ENCODE measurements at regions not wholly inside any gene's neighbourhood (a gene's known extent, or its start where the extent isn't known, plus 50 kb on each side); places are given as distances from the start of the nearest gene placed in this dataset.

DNA sequence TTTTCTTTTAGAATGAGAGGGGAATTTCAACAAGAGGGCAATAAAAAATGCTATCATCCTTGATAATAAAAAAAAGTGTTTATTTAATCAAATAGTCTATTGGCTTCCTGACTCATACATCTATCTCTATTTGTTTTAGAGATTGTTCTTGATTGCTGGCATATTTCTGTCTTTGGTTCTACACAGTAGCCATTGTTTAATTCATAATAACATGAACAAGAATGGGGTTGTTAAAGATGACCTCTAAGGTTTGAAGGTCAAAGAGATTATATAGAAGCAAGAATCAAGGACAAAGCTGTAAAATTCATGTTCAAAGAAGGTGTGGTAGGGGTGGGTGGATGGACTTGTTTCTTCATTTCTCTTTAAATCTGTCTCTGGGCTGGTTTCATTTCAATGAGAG is 166.0 kb upstream of the KLF12 start:
- H2AFZ ChIP-seq (ENCODE audit: low read length) = no peak overlapping the region
- POLR2A ChIA-PET = no interaction called here
- DNase-seq (ENCODE audit: low spot score) = peak; percentile 18
- no peak overlapping the region for H3K27ac ChIP-seq (ENCODE audit: extremely low read length, insufficient read depth, low read length)
- no peak for FAIRE-seq
- H3K27me3 ChIP-seq (ENCODE audit: control insufficient read depth in 1 of 2, insufficient read depth in 2 of 2, low read length in 2 of 2) = no peaks in the 10 kb centered on the region; a peak in 1 of 5 replicates
- no peak for ATAC-seq
- H4K20me1 ChIP-seq (ENCODE audit: insufficient read depth, low read length) = no peaks in the 10 kb centered on the region
- H3K36me3 ChIP-seq (replicated peaks in 1 of 2; ENCODE audit: control insufficient read depth in 1 of 2, insufficient read depth in 2 of 2, low read length in 2 of 2) = no peaks in the 10 kb centered on the region
- no peaks in the 10 kb centered on the region for H3K9me3 ChIP-seq (ENCODE audit: low read length)
- no peak overlapping the region for H3K4me3 ChIP-seq (replicated peaks in 1 of 3; ENCODE audit: insufficient read depth in 1 of 3, low read depth in 2 of 3, low read length in 3 of 3)
- TF ChIP-seq HDAC6 (IDR thresholded peaks at IDR 0.05; ENCODE audit: low read depth, low read length) (no peak), LCORL (IDR thresholded peaks at IDR 0.05) (no peak), LCORL (CRISPR knock-in tag; IDR thresholded peaks at IDR 0.05) (no peak), SOX13 (IDR thresholded peaks at IDR 0.05) (no peak), SOX13 (CRISPR knock-in tag; conservative IDR thresholded peaks at IDR 0.05 in 1 of 2, IDR thresholded peaks at IDR 0.05 in 1 of 2) (peak in 1 of 2 experiments; percentile 35; a peak in 1 of 4 replicates)
- TF ChIP-seq, protein P1, sequence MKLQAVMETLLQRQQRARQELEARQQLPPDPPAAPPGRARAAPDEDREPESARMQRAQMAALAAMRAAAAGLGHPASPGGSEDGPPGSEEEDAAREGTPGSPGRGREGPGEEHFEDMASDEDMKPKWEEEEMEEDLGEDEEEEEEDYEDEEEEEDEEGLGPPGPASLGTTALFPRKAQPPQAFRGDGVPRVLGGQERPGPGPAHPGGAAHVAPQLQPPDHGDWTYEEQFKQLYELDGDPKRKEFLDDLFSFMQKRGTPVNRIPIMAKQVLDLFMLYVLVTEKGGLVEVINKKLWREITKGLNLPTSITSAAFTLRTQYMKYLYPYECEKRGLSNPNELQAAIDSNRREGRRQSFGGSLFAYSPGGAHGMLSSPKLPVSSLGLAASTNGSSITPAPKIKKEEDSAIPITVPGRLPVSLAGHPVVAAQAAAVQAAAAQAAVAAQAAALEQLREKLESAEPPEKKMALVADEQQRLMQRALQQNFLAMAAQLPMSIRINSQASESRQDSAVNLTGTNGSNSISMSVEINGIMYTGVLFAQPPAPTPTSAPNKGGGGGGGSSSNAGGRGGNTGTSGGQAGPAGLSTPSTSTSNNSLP (IDR thresholded peaks at IDR 0.05; ENCODE audit: low read depth, low read length) = 0 out of 2 replicates have a peak, but pooled peaks have one; percentile 10
- no peak overlapping the region for H3K4me2 ChIP-seq (ENCODE audit: low read depth, low read length)
- no TSS peak for BruUV-seq (replicated peaks)
- intact Hi-C loops (cut with micrococcal nuclease; ENCODE audit: unreplicated experiment) = no loop called here
- CTCF ChIA-PET (ENCODE audit: low intra/inter-chr PET ratio, low total read pairs) = no interaction called here
- no peaks in the 10 kb centered on the region for H3K79me2 ChIP-seq (ENCODE audit: insufficient read depth, low read length)
- peaks cover 8% of the 10 kb centered on the region; the same call in 1 of the 2 replicates for H3K4me1 ChIP-seq (ENCODE audit: insufficient read depth, low read length)
- in situ Hi-C loops (cut with HindIII; ENCODE audit: extremely low pct_ligation_motif_present, low pct_unique_long_range_greater_than_20kb) = no loop called here
- H3K9ac ChIP-seq (ENCODE audit: insufficient read depth, low read depth, low read length) = no peak overlapping the region

DNA sequence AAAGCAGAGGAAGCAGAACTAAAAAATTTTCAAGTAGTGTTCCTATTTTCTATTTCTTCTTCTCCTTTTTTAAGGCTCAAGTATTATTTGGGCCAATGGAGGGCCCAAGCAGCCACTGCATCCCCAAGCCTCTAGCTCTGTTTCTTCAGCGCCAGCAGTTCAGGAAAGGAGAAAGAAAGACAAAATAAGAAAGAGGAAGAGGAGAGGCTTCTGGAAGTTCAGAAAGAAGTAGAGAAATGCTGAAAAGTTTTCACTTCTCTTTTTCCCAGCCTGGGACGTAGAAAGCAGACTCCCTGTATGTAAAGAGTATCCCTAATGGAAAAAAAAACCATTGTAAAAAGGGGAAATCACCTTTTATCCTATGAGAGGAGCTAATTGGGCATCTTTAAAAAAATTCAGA is 165.5 kb upstream of the KLF12 start:
- 30% methylated on average over 2 of the region's 2 CpGs for WGBS (ENCODE audit: low lambda C conversion rate)
- no peaks in the 10 kb centered on the region for H3K36me3 ChIP-seq (replicated peaks in 1 of 2; ENCODE audit: control insufficient read depth in 1 of 2, insufficient read depth in 2 of 2, low read length in 2 of 2)
- in situ Hi-C loops (cut with HindIII; ENCODE audit: extremely low pct_ligation_motif_present, low pct_unique_long_range_greater_than_20kb) = no loop called here
- no peaks in the 10 kb centered on the region for H4K20me1 ChIP-seq (ENCODE audit: insufficient read depth, low read length)
- TF ChIP-seq, protein P1 (IDR thresholded peaks at IDR 0.05; ENCODE audit: low read depth, low read length) = 0 out of 2 replicates have a peak, but pooled peaks have one; percentile 5
- TF ChIP-seq FOXK2 (IDR thresholded peaks at IDR 0.05) = no peak
- TF ChIP-seq, protein P2, sequence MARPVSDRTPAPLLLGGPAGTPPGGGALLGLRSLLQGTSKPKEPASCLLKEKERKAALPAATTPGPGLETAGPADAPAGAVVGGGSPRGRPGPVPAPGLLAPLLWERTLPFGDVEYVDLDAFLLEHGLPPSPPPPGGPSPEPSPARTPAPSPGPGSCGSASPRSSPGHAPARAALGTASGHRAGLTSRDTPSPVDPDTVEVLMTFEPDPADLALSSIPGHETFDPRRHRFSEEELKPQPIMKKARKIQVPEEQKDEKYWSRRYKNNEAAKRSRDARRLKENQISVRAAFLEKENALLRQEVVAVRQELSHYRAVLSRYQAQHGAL (CRISPR knock-in tag; IDR thresholded peaks at IDR 0.05; ENCODE audit: not compliant biosample characterization) = no peak
- DNase-seq (ENCODE audit: low spot score) (no peak), ATAC-seq (no peak), FAIRE-seq (no peak)
- H3K27ac ChIP-seq (ENCODE audit: extremely low read length, insufficient read depth, low read length) = no peak overlapping the region
- POLR2A ChIA-PET = no interaction called here
- intact Hi-C loops (cut with micrococcal nuclease; ENCODE audit: unreplicated experiment) = no loop called here
- BruUV-seq (replicated peaks) = no TSS peak
- H3K4me2 ChIP-seq (ENCODE audit: low read depth, low read length) = no peak overlapping the region
- no peaks in the 10 kb centered on the region; a peak in 1 of 5 replicates for H3K27me3 ChIP-seq (ENCODE audit: control insufficient read depth in 1 of 2, insufficient read depth in 2 of 2, low read length in 2 of 2)
- H3K4me1 ChIP-seq (ENCODE audit: insufficient read depth, low read length) = peaks cover 8% of the 10 kb centered on the region; the same call in 1 of the 2 replicates
- H2AFZ ChIP-seq (ENCODE audit: low read length) = no peak overlapping the region
- no peaks in the 10 kb centered on the region for H3K79me2 ChIP-seq (ENCODE audit: insufficient read depth, low read length)
- H3K4me3 ChIP-seq (replicated peaks in 1 of 3; ENCODE audit: insufficient read depth in 1 of 3, low read depth in 2 of 3, low read length in 3 of 3) = no peak overlapping the region
- no peak overlapping the region for H3K9ac ChIP-seq (ENCODE audit: insufficient read depth, low read depth, low read length)
- H3K9me3 ChIP-seq (ENCODE audit: low read length) = no peaks in the 10 kb centered on the region
- CTCF ChIA-PET (ENCODE audit: low intra/inter-chr PET ratio, low total read pairs) = no interaction called here
